Lung microvascular endothelial cell (primary cell): ENCODE measurements at regions not wholly inside any gene's neighbourhood (a gene's known extent, or its start where the extent isn't known, plus 50 kb on each side); places are given as distances from the start of the nearest gene placed in this dataset.
"Not testable (repeated sequence)": the region's sequence is repeated elsewhere in the genome, so short reads cannot be mapped to it uniquely, and the experiment has no call there.

Experiments used
- DNase-seq, 2 donors: peaks; one replicate each; pipeline versions ENCODE4 v3.0.0 to v3.0.0-alpha.2; 2010; ENCODE audit warnings: low read depth in 2 of 2

GRCh38 chr2:12488352-12489318 is 228.1 kb upstream of the TRIB2 start:
- DNase-seq, result no peak

GRCh38 chr2:12490641-12491040 is 226.1 kb upstream of the TRIB2 start:
- DNase-seq, result no peak

- DNase-seq, result not testable (repeated sequence)
Measured at GRCh38 chr2:12492360-12492759, 224.4 kb upstream of the TRIB2 start.

GRCh38 chr2:12493031-12493513 is 223.7 kb upstream of the TRIB2 start:
- DNase-seq, result peak in 1 of 2 donors; percentile 85

- DNase-seq, result no peak
Measured at GRCh38 chr2:12495247-12495868, 221.4 kb upstream of the TRIB2 start.

GRCh38 chr2:12498286-12498685 is 218.4 kb upstream of the TRIB2 start:
- DNase-seq, result no peak

- DNase-seq, result peak in 1 of 2 donors; percentile 60
Measured at GRCh38 chr2:12498704-12499103, 218.0 kb upstream of the TRIB2 start.

GRCh38 chr2:12500899-12501298 is 215.8 kb upstream of the TRIB2 start:
- DNase-seq, result no peak

- peak; percentile 53 to 77 for DNase-seq
Measured at GRCh38 chr2:12501469-12502158, 215.1 kb upstream of the TRIB2 start.

GRCh38 chr2:12502759-12503158 is 214.0 kb upstream of the TRIB2 start:
- DNase-seq, result no peak

GRCh38 chr2:12504443-12504842 is 212.3 kb upstream of the TRIB2 start:
- peak in 1 of 2 donors; percentile 45 for DNase-seq

- no peak for DNase-seq
Measured at GRCh38 chr2:12506846-12507245, 209.9 kb upstream of the TRIB2 start.

GRCh38 chr2:12507295-12507694 is 209.4 kb upstream of the TRIB2 start:
- DNase-seq, result no peak

- no peak for DNase-seq
Measured at GRCh38 chr2:12510070-12510469, 206.7 kb upstream of the TRIB2 start.

- DNase-seq, result no peak
Measured at GRCh38 chr2:12513339-12513738, 203.4 kb upstream of the TRIB2 start.

- DNase-seq, result no peak
Measured at GRCh38 chr2:12514168-12514567, 202.6 kb upstream of the TRIB2 start.

- peak in 1 of 2 donors; percentile 23 for DNase-seq
Measured at GRCh38 chr2:12514631-12515437, 201.9 kb upstream of the TRIB2 start.

- DNase-seq, result no peak
Measured at GRCh38 chr2:12515871-12516270, 200.9 kb upstream of the TRIB2 start.

- DNase-seq, result no peak
Measured at GRCh38 chr2:12533337-12534005, 183.3 kb upstream of the TRIB2 start.

GRCh38 chr2:12534646-12535263 is 182.0 kb upstream of the TRIB2 start:
- peak in 1 of 2 donors; percentile 56 for DNase-seq
